IPS DF 4.7 (cell line): ENCODE measurements at regions not wholly inside any gene's neighbourhood (a gene's known extent, or its start where the extent isn't known, plus 50 kb on each side); places are given as distances from the start of the nearest gene placed in this dataset.
"Not testable (repeated sequence)": the region's sequence is repeated elsewhere in the genome, so short reads cannot be mapped to it uniquely, and the experiment has no call there.

ENCODE experiments used
- DNase-seq: peaks from one replicate; pipeline ENCODE4 v3.0.0-alpha.2; 2013; ENCODE audit warnings: low spot score; ENCODE audit errors: extremely low read depth

DNA sequence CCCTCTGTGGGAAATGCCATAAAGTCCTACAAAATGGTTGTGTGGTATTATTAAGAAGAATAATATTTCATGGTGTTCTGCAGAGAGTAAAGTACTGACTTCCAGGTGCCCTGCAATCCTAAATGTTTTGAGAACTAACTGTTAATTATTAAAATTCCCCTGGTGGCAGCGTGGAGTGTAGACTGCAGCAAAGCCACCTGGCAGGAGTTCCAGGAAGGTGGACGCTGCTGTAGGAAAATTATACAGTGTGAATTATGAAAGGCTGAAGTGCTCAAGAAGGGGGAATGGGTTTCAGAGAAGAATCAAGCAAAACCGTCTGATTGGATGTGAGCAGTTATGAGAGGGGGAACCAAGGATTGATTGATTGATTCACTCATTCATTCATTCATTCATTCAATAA lies 572.4 kb upstream of the PPP2R3A start:
- DNase-seq = no peak

GRCh38 chr3:135393898-135394525 lies 571.5 kb upstream of the PPP2R3A start:
- no peak for DNase-seq

GRCh38 chr3:135412475-135412874 lies 553.1 kb upstream of the PPP2R3A start:
- DNase-seq = no peak

DNA sequence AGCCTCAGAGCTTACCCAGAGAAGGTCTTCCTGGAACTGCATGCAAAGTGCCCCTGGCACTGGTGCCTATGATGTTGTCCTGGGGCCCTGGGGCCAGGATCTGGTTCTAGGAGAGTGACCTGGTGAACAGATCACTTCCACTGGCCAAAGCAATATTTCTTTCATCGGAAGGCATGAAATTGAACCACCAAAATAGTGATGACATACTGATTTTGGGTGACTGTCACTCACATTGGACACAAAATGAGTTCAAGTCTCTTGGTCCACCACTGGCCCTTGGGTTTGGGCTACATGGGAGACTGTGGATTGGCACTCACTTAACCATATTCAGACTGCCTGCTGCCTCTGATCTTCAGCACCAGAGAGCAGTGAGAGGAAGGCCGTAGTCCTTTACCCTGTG lies 549.3 kb upstream of the PPP2R3A start:
- no peak for DNase-seq

- DNase-seq = no peak
Measured at GRCh38 chr3:135419155-135419554, 546.4 kb upstream of the PPP2R3A start.

DNA sequence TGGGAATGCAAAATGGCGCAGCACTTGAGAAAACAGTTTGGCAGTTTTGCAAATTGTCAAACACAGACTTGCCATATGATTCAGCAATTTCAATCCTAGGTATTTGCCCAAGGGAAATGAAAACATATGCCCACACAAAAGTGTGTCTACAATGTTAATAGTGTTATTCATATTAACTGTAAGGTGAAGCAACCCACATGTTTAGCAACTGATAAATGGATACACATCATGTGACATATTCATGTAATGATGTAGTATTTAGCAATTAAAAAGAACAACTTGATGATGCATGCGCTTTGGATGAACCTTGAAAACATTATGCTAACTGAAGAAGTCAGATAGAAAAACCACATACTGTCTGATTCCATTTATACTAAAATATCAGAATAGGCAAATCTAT lies 539.0 kb upstream of the PPP2R3A start:
- DNase-seq = no peak

DNA sequence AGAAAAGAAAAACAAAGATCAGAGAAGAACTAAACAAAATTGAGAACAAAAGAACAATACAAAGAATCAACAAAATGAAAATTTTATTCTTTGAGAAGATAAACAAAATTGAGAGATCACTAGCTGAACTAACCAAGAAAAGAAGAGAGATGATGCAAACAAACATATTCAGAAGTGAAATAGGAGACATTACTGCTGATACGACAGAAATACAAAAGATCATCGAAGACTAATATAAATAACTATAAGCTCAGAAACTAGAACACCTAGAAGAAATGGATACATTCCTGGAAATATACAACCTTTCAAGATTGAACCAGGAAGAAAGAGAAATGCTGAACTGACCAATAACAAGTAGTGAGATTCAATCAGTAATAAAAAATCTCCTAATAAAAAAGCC lies 533.1 kb upstream of the PPP2R3A start:
- no peak for DNase-seq

DNA sequence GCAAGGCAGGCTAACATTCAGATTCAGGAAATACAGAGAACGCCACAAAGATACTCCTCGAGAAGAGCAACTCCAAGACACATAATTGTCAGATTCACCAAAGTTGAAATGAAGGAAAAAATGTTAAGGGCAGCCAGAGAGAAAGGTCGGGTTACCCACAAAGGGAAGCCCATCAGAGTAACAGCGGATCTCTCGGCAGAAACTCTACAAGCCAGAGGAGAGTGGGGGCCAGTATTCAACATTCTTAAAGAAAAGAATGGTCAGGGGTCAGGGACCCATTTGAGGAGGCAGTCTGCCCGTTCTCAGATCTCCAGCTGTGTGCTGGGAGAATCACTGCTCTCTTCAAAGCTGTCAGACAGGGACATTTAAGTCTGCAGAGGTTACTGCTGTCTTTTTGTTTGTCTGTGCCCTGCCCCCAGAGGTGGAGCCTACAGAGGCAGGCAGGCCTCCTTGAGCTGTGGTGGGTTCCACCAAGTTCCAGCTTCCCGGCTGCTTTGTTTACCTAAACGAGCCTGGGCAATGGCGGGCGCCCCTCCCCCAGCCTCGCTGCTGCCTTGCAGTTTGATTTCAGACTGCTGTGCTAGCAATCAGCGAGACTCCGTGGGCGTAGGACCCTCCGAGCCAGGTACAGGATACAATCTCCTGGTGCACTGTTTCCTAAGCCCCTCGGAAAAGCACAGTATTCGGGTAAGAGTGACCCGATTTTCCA lies 526.5 kb upstream of the PPP2R3A start:
- DNase-seq = not testable (repeated sequence)

GRCh38 chr3:135439632-135440031 lies 525.9 kb upstream of the PPP2R3A start:
- not testable (repeated sequence) for DNase-seq

DNA sequence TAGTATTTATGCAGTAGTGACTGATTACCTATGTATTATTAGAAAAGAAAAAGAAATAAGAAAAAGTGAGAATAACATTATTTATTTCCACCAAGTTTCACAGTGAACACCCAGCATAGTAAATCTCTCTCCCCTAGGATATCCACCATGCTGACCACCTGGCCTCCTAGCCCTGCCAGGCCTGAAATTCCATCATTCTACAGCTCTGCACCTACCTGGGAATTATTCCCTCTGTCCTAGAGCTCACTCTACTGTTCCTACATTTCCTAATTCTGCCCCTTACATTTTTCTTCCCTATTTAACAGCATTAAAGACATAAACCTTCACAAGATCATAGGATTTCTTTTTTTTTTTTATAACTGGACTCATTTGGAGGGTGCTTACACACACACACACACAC lies 525.3 kb upstream of the PPP2R3A start:
- DNase-seq = no peak

- no peak for DNase-seq
Measured at GRCh38 chr3:135440746-135441145, 524.8 kb upstream of the PPP2R3A start.

- DNase-seq = no peak
Measured at GRCh38 chr3:135444058-135444457, 521.5 kb upstream of the PPP2R3A start.

DNA sequence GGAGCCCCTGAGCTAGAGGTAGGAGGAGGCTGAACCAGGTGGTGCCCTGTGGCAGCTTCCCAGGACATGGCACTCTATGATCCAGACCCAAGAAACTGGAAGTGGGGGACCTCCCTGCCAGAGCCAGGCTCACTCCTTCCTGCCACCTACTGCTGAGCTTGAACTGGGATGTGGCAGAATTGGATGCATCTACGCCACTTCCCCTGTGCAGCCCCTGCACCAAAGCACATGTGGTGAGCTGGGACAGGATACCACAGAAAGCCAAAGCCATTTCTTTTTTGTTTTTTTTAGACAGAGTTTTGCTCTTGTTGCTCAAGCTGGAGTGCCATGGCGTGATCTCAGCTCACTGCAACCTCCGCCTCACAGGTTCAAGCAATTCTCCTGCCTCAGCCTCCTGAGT lies 518.0 kb upstream of the PPP2R3A start:
- no peak for DNase-seq

- no peak for DNase-seq
Measured at GRCh38 chr3:135448520-135448919, 517.0 kb upstream of the PPP2R3A start.

DNA sequence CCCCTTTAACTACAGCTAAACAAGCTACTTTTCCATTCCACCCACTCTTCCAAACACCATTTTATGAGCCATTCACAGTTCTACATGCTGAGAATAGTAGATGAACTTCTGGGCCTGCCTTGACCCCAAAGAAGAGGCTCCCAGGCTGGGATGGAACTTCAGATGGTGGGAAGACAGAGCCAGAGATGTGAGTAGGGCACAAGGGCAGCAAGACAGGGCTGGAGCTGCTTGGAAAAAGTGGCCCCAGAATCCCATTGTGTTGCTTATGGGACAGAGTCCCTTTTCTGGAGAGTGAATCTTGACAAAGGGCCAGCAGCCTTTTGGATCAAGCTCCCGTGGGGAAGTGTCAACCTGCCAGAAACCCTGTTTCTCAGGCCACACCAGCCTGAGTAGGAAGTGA lies 516.5 kb upstream of the PPP2R3A start:
- DNase-seq = no peak

- no peak for DNase-seq
Measured at GRCh38 chr3:135451037-135451785, 514.3 kb upstream of the PPP2R3A start.

DNA sequence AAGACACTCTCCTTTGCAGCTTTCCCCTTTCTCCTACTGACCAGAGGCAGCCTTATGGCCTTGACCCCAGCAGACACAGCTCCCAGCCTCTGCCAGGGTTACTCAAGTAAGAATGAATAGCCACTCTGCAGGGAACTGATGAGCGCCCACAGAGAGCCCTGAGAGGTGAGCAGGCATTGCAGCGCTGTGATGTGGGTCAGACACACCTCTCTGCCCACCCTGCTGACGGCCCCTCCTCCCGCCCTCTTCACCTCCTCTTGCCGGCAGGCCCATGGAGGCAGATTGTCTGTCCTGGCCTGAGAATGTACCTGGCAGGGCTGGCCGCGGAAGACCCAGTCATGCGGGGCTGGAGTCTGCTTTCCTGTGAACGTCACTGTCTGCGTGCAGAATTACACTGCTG lies 512.6 kb upstream of the PPP2R3A start:
- DNase-seq = no peak

- DNase-seq = no peak
Measured at GRCh38 chr3:135453326-135453725, 512.2 kb upstream of the PPP2R3A start.

DNA sequence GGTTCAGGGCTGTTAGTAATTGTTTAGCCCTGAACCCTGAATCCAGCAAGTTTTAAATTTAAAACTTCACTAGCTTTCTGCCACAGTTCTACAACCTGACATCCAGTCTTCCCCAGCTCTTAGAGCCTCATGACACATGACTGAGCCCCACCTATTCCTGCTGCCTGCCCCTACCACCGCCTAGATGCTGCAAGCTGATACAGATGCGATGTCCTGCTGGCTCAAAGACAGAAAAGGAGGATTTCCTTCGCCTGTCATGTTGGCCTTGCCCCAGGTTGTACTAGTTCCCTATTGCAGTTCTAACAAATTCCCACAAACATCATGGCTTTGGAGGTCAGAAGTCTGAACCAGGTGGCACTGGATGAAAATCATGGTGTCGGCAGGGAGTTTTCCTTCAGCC lies 510.6 kb upstream of the PPP2R3A start:
- no peak for DNase-seq

DNA sequence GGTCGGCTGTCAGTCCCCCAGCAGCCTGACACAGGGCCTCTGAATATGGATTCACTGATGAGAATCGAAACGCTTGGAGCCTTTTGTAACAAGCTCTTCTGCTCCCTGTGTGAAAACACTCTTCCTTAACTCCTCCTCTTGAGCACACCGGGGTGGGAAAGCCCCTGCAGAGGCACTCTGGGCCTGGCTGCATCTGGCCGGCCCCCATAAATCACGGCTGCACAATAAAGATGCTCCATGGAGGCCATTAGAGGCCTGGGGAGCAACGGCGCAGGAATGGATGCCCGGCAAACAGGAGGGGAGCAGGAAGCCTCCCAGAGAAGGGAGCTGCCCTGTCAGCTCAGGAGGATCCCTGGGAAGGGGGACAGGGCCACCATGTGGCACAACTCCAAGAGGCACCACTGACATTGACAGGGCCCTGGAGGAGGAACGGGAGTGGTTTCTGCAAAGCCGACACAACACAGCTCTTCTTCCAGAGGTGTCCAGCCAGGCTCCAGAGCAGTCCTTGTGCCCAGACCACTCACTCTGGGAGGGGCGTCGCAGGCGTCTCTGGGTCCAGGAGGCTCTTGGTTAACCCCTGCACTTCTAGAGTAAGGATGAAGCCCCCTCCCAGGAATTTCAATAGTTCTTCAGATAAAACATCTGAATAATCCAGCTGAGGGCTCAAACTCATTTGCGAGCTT lies 509.3 kb upstream of the PPP2R3A start:
- DNase-seq = peak; percentile 41

- no peak for DNase-seq
Measured at GRCh38 chr3:135458541-135459322, 506.8 kb upstream of the PPP2R3A start.
